A549 (cell line): ENCODE measurements at regions not wholly inside any gene's neighbourhood (a gene's known extent, or its start where the extent isn't known, plus 50 kb on each side); places are given as distances from the start of the nearest gene placed in this dataset.

ENCODE experiments used
- ATAC-seq, 2 experiments: fragments of 200-7000 bp in 1 of 2; fragments of >200 bp in 1 of 2; cut with Nextera tagmentation in 1 of 2; cut with Tn5 transposase in 1 of 2; 3 replicates each; pipeline versions ENCODE4 v1.8.0 to v1.9.1; 2018 to 2020; ENCODE audit warnings: mild to moderate bottlenecking in 1 of 2, moderate library complexity in 1 of 2
- CTCF ChIA-PET: fragments of 300-600 bp; sonication (Branson Sonifier 250); formaldehyde crosslinking; extraction: SDS; loops from one replicate; lab custom pipeline; 2021; ENCODE audit warnings: antibody characterized with exemption, inconsistent platforms; lab: Yijun Ruan, JAX
- POLR2A ChIA-PET: fragments of 350-600 bp; formaldehyde crosslinking; extraction: SDS; loops from one replicate; lab custom pipeline; 2021; ENCODE audit warnings: antibody characterized with exemption, inconsistent platforms; lab: Yijun Ruan, JAX
- DNase-seq, 2 experiments: peaks; one replicate each; pipeline versions ENCODE4 v3.0.0 to v3.0.0-alpha.2; 2011 to 2016; ENCODE audit warnings: low read depth in 1 of 2, low spot score in 1 of 2
- FAIRE-seq: peaks from 2 replicates; lab custom pipeline; 2011; peaks lifted over from hg19 to GRCh38; lab: Jason Lieb, UNC
- H3K27ac ChIP-seq, 2 experiments: fragments of >200 bp; sonication (Bioruptor Twin); formaldehyde crosslinking; 3 replicates each; pipeline ENCODE4 v1.5.1; 2016 to 2017
- H3K4me1 ChIP-seq: fragments of >200 bp; sonication (Bioruptor Twin); formaldehyde crosslinking; 3 replicates; pipeline ENCODE4 v1.6.1; 2016
- H3K4me2 ChIP-seq: fragments of >200 bp; sonication (Bioruptor Twin); formaldehyde crosslinking; 3 replicates; pipeline ENCODE4 v1.6.1; 2016
- H3K4me3 ChIP-seq: fragments of >200 bp; sonication (Bioruptor Twin); formaldehyde crosslinking; 3 replicates; pipeline ENCODE4 v1.5.1; 2016
- H3K9me3 ChIP-seq: fragments of >200 bp; sonication (Bioruptor Twin); formaldehyde crosslinking; 3 replicates; pipeline ENCODE4 v1.6.1; 2016
- BHLHE40 ChIP-seq: IDR thresholded peaks from 2 replicates; pipeline ENCODE4 v1.6.1; 2012; ENCODE audit warnings: low read depth, low read length, inconsistent platforms
- CBX2 ChIP-seq: fragments of 200-600 bp; sonication (generic); IDR thresholded peaks from 2 replicates; pipeline ENCODE4 v1.6.1; 2016; ENCODE audit warnings: low read depth, mild to moderate bottlenecking, borderline replicate concordance
- CEBPB ChIP-seq, 2 experiments: fragments of >200 bp in 1 of 2; sonication (Bioruptor Twin) in 1 of 2; formaldehyde crosslinking in 1 of 2; IDR thresholded peaks; 2 replicates each; pipeline ENCODE4 v1.6.1; 2012 to 2016
- CHD2 ChIP-seq: fragments of 150-350 bp; IDR thresholded peaks from 2 replicates; pipeline ENCODE4 v1.6.1; 2014; ENCODE audit warnings: low read length; ENCODE audit not compliant: partially characterized antibody
- CTCF ChIP-seq: fragments of >200 bp; sonication (Bioruptor Twin); formaldehyde crosslinking; IDR thresholded peaks from 3 replicates; pipeline ENCODE4 v1.5.1; 2016
- EHF ChIP-seq: fragments of 250-450 bp; sonication (Bioruptor Pico); IDR thresholded peaks from 2 replicates; pipeline ENCODE4 v1.5.0; 2020; ENCODE audit warnings: mild to moderate bottlenecking
- EHMT2 ChIP-seq: fragments of 200-600 bp; sonication (generic); IDR thresholded peaks from 2 replicates; pipeline ENCODE4 v1.6.1; 2016; ENCODE audit warnings: antibody characterized with exemption, low read depth, mild to moderate bottlenecking, moderate library complexity
- FOSB ChIP-seq: fragments of 250-450 bp; sonication (Bioruptor Pico); IDR thresholded peaks from 2 replicates; pipeline ENCODE4 v1.5.0; 2020; ENCODE audit warnings: mild to moderate bottlenecking, moderate library complexity
- HMGXB4 ChIP-seq: fragments of 250-450 bp; sonication (Bioruptor Pico); IDR thresholded peaks from 2 replicates; pipeline ENCODE4 v1.5.0; 2021; ENCODE audit warnings: mild to moderate bottlenecking, moderate library complexity, borderline replicate concordance
- HOXB13 ChIP-seq: fragments of 250-450 bp; sonication (Bioruptor Pico); IDR thresholded peaks from 2 replicates; pipeline ENCODE4 v1.5.0; 2020; ENCODE audit warnings: low read depth, mild to moderate bottlenecking, moderate library complexity
- KDM1A ChIP-seq: fragments of 200-600 bp; sonication (generic); IDR thresholded peaks from 2 replicates; pipeline ENCODE4 v1.6.1; 2016; ENCODE audit warnings: low read depth, mild to moderate bottlenecking
- KDM5A ChIP-seq: fragments of 200-600 bp; sonication (generic); IDR thresholded peaks from 2 replicates; pipeline ENCODE4 v1.6.1; 2016; ENCODE audit warnings: antibody characterized with exemption, mild to moderate bottlenecking
- NPAS2 ChIP-seq: fragments of 250-450 bp; sonication (Bioruptor Pico); IDR thresholded peaks from 2 replicates; pipeline ENCODE4 v1.8.0; 2022; ENCODE audit warnings: mild to moderate bottlenecking, moderate library complexity, borderline replicate concordance
- PHF8 ChIP-seq: fragments of 200-600 bp; sonication (generic); IDR thresholded peaks from 2 replicates; pipeline ENCODE4 v1.6.1; 2016; ENCODE audit warnings: low read depth, mild to moderate bottlenecking, antibody characterized with exemption, moderate library complexity, borderline replicate concordance
- POLR2A ChIP-seq: IDR thresholded peaks from 2 replicates; pipeline ENCODE4 v1.6.1; 2012; ENCODE audit warnings: mild to moderate bottlenecking, low read length
- POLR2AphosphoS2 ChIP-seq: conservative IDR thresholded peaks from 2 replicates; pipeline ENCODE4 v1.6.1; 2012; ENCODE audit warnings: low read length, improper control_type of control experiment, inconsistent platforms
- REST ChIP-seq: fragments of 200-600 bp; sonication (generic); IDR thresholded peaks from 2 replicates; pipeline ENCODE4 v1.6.1; 2016; ENCODE audit warnings: antibody characterized with exemption, mild to moderate bottlenecking, moderate library complexity
- TP53 ChIP-seq: fragments of 250-450 bp; sonication (Bioruptor Pico); IDR thresholded peaks from 2 replicates; pipeline ENCODE4 v1.5.0; 2021; ENCODE audit warnings: mild to moderate bottlenecking, moderate library complexity
- ZC3H11A ChIP-seq: fragments of 450-650 bp; IDR thresholded peaks from 2 replicates; pipeline ENCODE4 v1.6.1; 2014; ENCODE audit warnings: antibody characterized with exemption, mild to moderate bottlenecking
- ZNF302 ChIP-seq: fragments of 250-450 bp; sonication (Bioruptor Pico); IDR thresholded peaks from 2 replicates; pipeline ENCODE4 v1.9.0; 2021; ENCODE audit warnings: inconsistent platforms, mild to moderate bottlenecking, moderate library complexity
- WGBS: methylation state at CpG from one replicate; pipeline ENCODE4 v1.1.6; 2017; ENCODE audit errors: missing lambda C conversion rate; 5-methylcytosine and 5-hydroxymethylcytosine counted together
- TF ChIP-seq, protein P1 (sequence below): IDR thresholded peaks from 2 replicates; pipeline ENCODE4 v1.6.1; 2012

DNA sequence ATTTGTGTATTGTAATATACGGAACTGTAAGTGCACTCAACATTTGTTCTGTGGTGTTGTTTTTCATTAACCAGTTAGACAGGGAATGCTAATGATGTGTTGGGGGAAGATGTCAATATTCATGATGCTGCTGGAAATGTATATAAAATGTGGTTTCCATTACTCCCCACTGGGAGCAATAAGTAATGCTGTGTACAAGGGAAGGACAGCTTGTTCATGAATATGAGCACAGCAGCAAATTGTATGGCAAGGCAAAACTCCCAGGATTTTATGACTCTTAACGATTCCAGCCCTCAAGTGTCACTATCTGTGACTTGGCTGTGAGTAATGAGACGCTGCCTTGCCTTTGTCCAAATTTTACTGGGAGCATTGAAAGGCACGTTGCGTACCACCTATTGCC is 312.4 kb upstream of the DDX18 start:
- Histone ChIP-seq H3K4me1 (no peaks in the 10 kb centered on the region), H3K9me3 (no peaks in the 10 kb centered on the region; the same call in 2 of the 3 replicates), H3K4me2 (no peak overlapping the region), H3K27ac (no peak overlapping the region), H3K4me3 (no peak overlapping the region)
- no peak for DNase-seq
- ChIA-PET CTCF (no interaction called here), POLR2A (no interaction called here)
- no peak for FAIRE-seq
- TF ChIP-seq HOXB13 (CRISPR knock-in tag) = no peak
- ATAC-seq = no peak
- WGBS = 4% methylated on average over 5 of the region's 5 CpGs

DNA sequence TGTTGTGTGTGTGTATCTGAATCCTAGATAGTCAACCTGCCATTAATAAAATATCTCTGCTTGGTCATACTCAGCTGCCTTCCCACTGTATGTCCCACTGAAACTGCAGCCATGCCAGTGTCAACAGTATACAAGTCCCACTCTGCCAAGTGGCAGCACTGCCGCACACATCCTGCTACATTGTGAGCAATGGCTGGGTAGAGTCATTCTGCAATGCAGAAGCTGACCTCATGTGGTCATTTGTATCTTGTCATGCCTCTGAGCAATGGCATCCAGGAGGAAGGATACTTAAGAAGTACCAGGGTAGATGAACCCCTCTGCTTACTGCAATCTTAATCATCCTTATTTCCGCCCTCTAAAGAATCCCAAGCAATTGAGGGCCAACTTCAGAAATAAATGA is 302.2 kb upstream of the DDX18 start:
- ATAC-seq = no peak
- DNase-seq = no peak
- WGBS = 2% methylated on average over 2 of the region's 2 CpGs
- no peak overlapping the region for H3K4me2 ChIP-seq
- ChIA-PET CTCF (no interaction called here), POLR2A (no interaction called here)
- no peaks in the 10 kb centered on the region for H3K9me3 ChIP-seq
- no peak overlapping the region for H3K4me3 ChIP-seq
- H3K4me1 ChIP-seq = no peaks in the 10 kb centered on the region
- TF ChIP-seq CEBPB (IDR thresholded peaks at IDR 0.05) (no peak), EHF (CRISPR knock-in tag) (no peak), BHLHE40 (no peak), NPAS2 (CRISPR knock-in tag) (no peak), POLR2A (no peak), KDM5A (no peak), CBX2 (no peak), TP53 (no peak), HMGXB4 (CRISPR knock-in tag) (no peak), KDM1A (no peak)
- TF ChIP-seq, protein P1, sequence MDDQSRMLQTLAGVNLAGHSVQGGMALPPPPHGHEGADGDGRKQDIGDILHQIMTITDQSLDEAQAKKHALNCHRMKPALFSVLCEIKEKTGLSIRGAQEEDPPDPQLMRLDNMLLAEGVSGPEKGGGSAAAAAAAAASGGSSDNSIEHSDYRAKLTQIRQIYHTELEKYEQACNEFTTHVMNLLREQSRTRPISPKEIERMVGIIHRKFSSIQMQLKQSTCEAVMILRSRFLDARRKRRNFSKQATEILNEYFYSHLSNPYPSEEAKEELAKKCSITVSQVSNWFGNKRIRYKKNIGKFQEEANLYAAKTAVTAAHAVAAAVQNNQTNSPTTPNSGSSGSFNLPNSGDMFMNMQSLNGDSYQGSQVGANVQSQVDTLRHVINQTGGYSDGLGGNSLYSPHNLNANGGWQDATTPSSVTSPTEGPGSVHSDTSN = no peak
- FAIRE-seq = no peak
- no peak overlapping the region for H3K27ac ChIP-seq

DNA sequence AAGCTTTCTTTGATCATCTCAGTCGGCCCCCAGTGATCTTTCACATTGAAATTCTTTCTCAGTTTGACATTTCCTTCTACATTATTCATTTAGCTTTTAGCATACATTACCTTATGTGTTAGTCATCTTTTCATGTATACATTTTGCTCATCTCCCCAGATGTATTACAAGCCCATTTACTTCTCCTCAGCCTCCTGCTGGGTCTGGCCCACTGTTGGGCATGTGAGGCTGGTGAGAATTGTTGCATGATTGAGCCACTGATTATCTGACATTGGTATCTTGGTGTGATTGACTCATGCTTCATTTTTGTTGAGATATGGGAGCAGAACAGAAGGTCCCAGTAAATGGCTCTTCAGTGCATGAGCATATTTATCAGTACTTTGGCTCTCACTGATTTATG is 300.1 kb upstream of the DDX18 start:
- H3K4me3 ChIP-seq = no peak overlapping the region
- TF ChIP-seq TP53 = no peak
- no peak for TF ChIP-seq CBX2
- TF ChIP-seq FOSB = no peak
- no peak for TF ChIP-seq BHLHE40
- no peak for TF ChIP-seq POLR2AphosphoS2
- no peak for TF ChIP-seq CTCF
- TF ChIP-seq CHD2 = no peak
- TF ChIP-seq EHMT2 = no peak
- TF ChIP-seq REST = no peak
- no peak for TF ChIP-seq ZNF302 (CRISPR knock-in tag)
- no peak for TF ChIP-seq HMGXB4 (CRISPR knock-in tag)
- TF ChIP-seq, protein P1 = no peak
- TF ChIP-seq HOXB13 (CRISPR knock-in tag) = no peak
- no peak for TF ChIP-seq ZC3H11A
- TF ChIP-seq PHF8 = no peak
- no peak for TF ChIP-seq KDM1A
- no peak for TF ChIP-seq NPAS2 (CRISPR knock-in tag)
- TF ChIP-seq, all 56 proteins: peak for 0
- POLR2A ChIA-PET = no interaction called here
- Histone ChIP-seq H3K4me2 (no peak overlapping the region), H3K4me1 (no peaks in the 10 kb centered on the region), H3K27ac (no peak overlapping the region), H3K9me3 (no peaks in the 10 kb centered on the region)
- CTCF ChIA-PET = no interaction called here
- FAIRE-seq (no peak), ATAC-seq (no peak), DNase-seq (no peak)
- 0% methylated on average over 1 of the region's 1 CpG for WGBS
